ENCODE measurements at regions not wholly inside any gene's neighbourhood (a gene's known extent, or its start where the extent isn't known, plus 50 kb on each side); places are given as distances from the start of the nearest gene placed in this dataset.
"Not testable (repeated sequence)": the region's sequence is repeated elsewhere in the genome, so short reads cannot be mapped to it uniquely, and the experiment has no call there.

DNA sequence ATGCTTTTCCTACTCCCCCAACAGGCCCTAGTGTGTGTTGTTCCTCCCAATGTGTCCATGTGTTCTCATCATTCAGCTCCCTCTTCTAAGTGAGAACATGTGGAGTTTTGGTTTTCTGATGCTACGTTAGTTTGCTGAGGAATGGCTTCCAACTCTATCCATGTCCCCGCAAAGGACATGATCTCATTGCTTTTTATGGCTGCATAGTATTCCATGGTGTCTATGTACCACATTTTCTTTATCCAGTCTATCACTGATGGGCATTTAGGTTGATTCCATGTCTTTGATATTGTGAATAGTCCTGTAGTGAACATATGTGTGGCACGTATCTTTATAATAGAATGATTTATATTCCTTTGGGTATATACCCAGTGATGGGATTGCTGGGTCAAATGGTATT, 72.5 kb upstream of the CCNY start:
- not testable (repeated sequence) for DNase-seq; H3K9me3 ChIP-seq (ENCODE audit: control insufficient read depth, low read length); H3K4ac ChIP-seq (ENCODE audit: low read depth in 1 of 2, low read length in 2 of 2); H2BK5ac ChIP-seq (ENCODE audit: low read depth, low read length, poor library complexity, severe bottlenecking); H3K14ac ChIP-seq (ENCODE audit: low read length in 2 of 2); H3K4me2 ChIP-seq (ENCODE audit: low read length, poor library complexity, severe bottlenecking); H3K4me3 ChIP-seq (ENCODE audit: insufficient read depth in 1 of 2, low read depth in 1 of 2, low read length in 2 of 2); H3K27me3 ChIP-seq (ENCODE audit: control insufficient read depth in 1 of 2, insufficient read depth in 1 of 2, low read length in 2 of 2); H2BK120ac ChIP-seq (ENCODE audit: low read depth, low read length); H3K9ac ChIP-seq (ENCODE audit: low read length); H2AFZ ChIP-seq (ENCODE audit: low read depth, low read length); H4K8ac ChIP-seq (ENCODE audit: low read length); H3K27ac ChIP-seq (ENCODE audit: low read length, poor library complexity, severe bottlenecking); H3K79me1 ChIP-seq (replicated peaks; ENCODE audit: low read length, poor library complexity, severe bottlenecking); H2BK12ac ChIP-seq (ENCODE audit: low read length in 2 of 2); H2AK5ac ChIP-seq (ENCODE audit: low read length, severe bottlenecking); H3K36me3 ChIP-seq (ENCODE audit: control insufficient read depth in 1 of 2, insufficient read depth in 2 of 2, low read depth in 1 of 2, low read length in 2 of 2); H2BK15ac ChIP-seq (ENCODE audit: low read depth, poor library complexity, severe bottlenecking); H3K23ac ChIP-seq (ENCODE audit: low read length in 2 of 2); H3K18ac ChIP-seq (ENCODE audit: low read depth in 1 of 2, low read length in 2 of 2); H4K91ac ChIP-seq (ENCODE audit: low read length)
- 100% methylated on average over 2 of the region's 3 CpGs for WGBS
- peaks cover 22% of the 10 kb centered on the region for H3K4me1 ChIP-seq (ENCODE audit: control insufficient read depth, insufficient read depth, low read depth, low read length)

DNA sequence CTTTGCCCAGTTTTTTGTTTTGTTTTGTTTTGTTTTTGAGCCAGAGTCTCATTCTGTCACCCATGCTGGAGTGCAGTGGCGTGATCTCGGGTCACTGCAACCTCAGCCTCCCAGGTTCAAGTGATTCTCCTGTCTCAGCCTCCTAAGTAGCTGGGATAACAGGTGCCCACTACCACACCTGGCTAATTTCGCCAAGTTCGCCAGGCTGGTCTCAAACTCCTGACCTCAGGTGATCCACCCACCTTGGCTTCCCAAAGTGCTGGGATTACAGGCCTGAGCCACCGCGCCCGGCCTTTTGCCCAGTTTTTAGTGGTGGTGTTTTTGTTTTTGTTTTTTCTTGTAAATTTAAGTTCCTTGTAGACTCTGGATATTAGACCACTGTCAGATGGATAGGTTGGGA, 71.7 kb upstream of the CCNY start:
- not testable (repeated sequence) for H2BK120ac ChIP-seq (ENCODE audit: low read depth, low read length); H3K36me3 ChIP-seq (ENCODE audit: control insufficient read depth in 1 of 2, insufficient read depth in 2 of 2, low read depth in 1 of 2, low read length in 2 of 2); H3K18ac ChIP-seq (ENCODE audit: low read depth in 1 of 2, low read length in 2 of 2); H2AFZ ChIP-seq (ENCODE audit: low read depth, low read length); H2AK5ac ChIP-seq (ENCODE audit: low read length, severe bottlenecking); H3K79me1 ChIP-seq (replicated peaks; ENCODE audit: low read length, poor library complexity, severe bottlenecking); H4K91ac ChIP-seq (ENCODE audit: low read length); H3K9me3 ChIP-seq (ENCODE audit: control insufficient read depth, low read length); H3K9ac ChIP-seq (ENCODE audit: low read length); DNase-seq; H3K23ac ChIP-seq (ENCODE audit: low read length in 2 of 2); H3K27me3 ChIP-seq (ENCODE audit: control insufficient read depth in 1 of 2, insufficient read depth in 1 of 2, low read length in 2 of 2); H2BK15ac ChIP-seq (ENCODE audit: low read depth, poor library complexity, severe bottlenecking); H3K4me2 ChIP-seq (ENCODE audit: low read length, poor library complexity, severe bottlenecking); H3K14ac ChIP-seq (ENCODE audit: low read length in 2 of 2); H3K4ac ChIP-seq (ENCODE audit: low read depth in 1 of 2, low read length in 2 of 2); H3K4me3 ChIP-seq (ENCODE audit: insufficient read depth in 1 of 2, low read depth in 1 of 2, low read length in 2 of 2); H2BK12ac ChIP-seq (ENCODE audit: low read length in 2 of 2); H2BK5ac ChIP-seq (ENCODE audit: low read depth, low read length, poor library complexity, severe bottlenecking); H3K27ac ChIP-seq (ENCODE audit: low read length, poor library complexity, severe bottlenecking); H4K8ac ChIP-seq (ENCODE audit: low read length)
- H3K4me1 ChIP-seq (ENCODE audit: control insufficient read depth, insufficient read depth, low read depth, low read length) = peaks cover 24% of the 10 kb centered on the region
- 98% methylated on average over 7 of the region's 7 CpGs for WGBS

DNA sequence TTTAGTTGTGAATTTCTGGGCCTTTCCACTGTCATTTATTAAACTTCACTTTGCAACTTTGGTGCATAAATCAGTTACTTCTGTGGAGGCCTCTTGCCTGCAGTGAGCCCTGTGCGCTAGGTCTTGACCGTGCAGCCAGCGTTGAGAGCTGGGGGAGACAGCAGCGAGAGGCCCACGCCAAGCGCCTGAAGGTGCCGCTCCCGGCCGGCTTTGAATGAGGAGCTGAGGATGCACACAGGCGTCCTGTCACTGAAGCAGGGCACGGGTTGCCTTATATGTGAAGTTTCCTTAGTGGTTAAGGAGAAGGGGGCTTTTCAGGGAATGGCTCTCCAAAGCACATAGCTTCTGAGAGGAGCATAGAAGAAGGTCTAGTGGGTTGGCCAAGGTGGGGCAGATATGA, 70.9 kb upstream of the CCNY start:
- H4K91ac ChIP-seq (ENCODE audit: low read length) = peak overlapping the region; percentile 50
- H3K4me3 ChIP-seq (ENCODE audit: insufficient read depth in 1 of 2, low read depth in 1 of 2, low read length in 2 of 2) = no peak overlapping the region
- no peak overlapping the region for H3K23ac ChIP-seq (ENCODE audit: low read length in 2 of 2)
- peak overlapping the region in 1 of 2 experiments; percentile 86 for H2BK12ac ChIP-seq (ENCODE audit: low read length in 2 of 2)
- no peaks in the 10 kb centered on the region for H3K79me1 ChIP-seq (replicated peaks; ENCODE audit: low read length, poor library complexity, severe bottlenecking)
- H3K27ac ChIP-seq (ENCODE audit: low read length, poor library complexity, severe bottlenecking) = no peak overlapping the region
- no peak overlapping the region for H3K4me2 ChIP-seq (ENCODE audit: low read length, poor library complexity, severe bottlenecking)
- H3K4ac ChIP-seq (ENCODE audit: low read depth in 1 of 2, low read length in 2 of 2) = peak overlapping the region in 1 of 2 experiments; percentile 75
- peaks cover 23% of the 10 kb centered on the region for H3K4me1 ChIP-seq (ENCODE audit: control insufficient read depth, insufficient read depth, low read depth, low read length)
- H3K9me3 ChIP-seq (ENCODE audit: control insufficient read depth, low read length) = no peaks in the 10 kb centered on the region
- H3K14ac ChIP-seq (ENCODE audit: low read length in 2 of 2) = peak overlapping the region in 1 of 2 experiments; percentile 11
- H2BK15ac ChIP-seq (ENCODE audit: low read depth, poor library complexity, severe bottlenecking) = no peak overlapping the region
- 95% methylated on average over 10 of the region's 11 CpGs for WGBS
- H2BK120ac ChIP-seq (ENCODE audit: low read depth, low read length) = no peak overlapping the region
- no peak overlapping the region for H2BK5ac ChIP-seq (ENCODE audit: low read depth, low read length, poor library complexity, severe bottlenecking)
- H3K36me3 ChIP-seq (ENCODE audit: control insufficient read depth in 1 of 2, insufficient read depth in 2 of 2, low read depth in 1 of 2, low read length in 2 of 2) = no peaks in the 10 kb centered on the region
- H2AK5ac ChIP-seq (ENCODE audit: low read length, severe bottlenecking) = peak overlapping the region; percentile 88
- no peak overlapping the region for H4K8ac ChIP-seq (ENCODE audit: low read length)
- no peaks in the 10 kb centered on the region for H3K27me3 ChIP-seq (ENCODE audit: control insufficient read depth in 1 of 2, insufficient read depth in 1 of 2, low read length in 2 of 2)
- DNase-seq = no peak
- H3K18ac ChIP-seq (ENCODE audit: low read depth in 1 of 2, low read length in 2 of 2) = no peak overlapping the region
- no peak overlapping the region for H2AFZ ChIP-seq (ENCODE audit: low read depth, low read length)
- H3K9ac ChIP-seq (ENCODE audit: low read length) = no peak overlapping the region

DNA sequence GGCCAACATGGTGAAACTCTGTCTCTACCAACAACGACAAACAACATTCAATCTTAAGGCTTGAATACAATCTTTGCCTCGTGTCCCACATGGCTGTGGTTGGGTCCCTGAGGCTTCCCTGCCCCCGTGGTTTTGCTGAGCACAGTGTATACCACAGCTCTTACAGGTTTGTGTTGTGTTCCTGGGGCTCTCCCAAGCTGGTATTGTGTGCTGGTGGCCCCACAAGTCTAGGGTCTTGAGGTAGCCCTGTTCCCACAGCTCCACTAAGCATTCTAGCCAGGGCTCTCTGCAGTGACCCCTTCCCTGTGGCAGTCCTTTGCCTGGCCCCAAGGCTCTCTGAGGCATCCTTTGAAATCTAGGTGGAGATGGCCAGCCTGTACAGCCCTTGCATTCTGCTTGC, 68.0 kb upstream of the CCNY start:
- Histone ChIP-seq H2AFZ (ENCODE audit: low read depth, low read length) (no peak overlapping the region), H2BK12ac (ENCODE audit: low read length in 2 of 2) (peak overlapping the region; percentile 72 to 86), H2BK5ac (ENCODE audit: low read depth, low read length, poor library complexity, severe bottlenecking) (no peak overlapping the region), H3K4me3 (ENCODE audit: insufficient read depth in 1 of 2, low read depth in 1 of 2, low read length in 2 of 2) (no peak overlapping the region), H3K9ac (ENCODE audit: low read length) (peak overlapping the region; percentile 82), H3K23ac (ENCODE audit: low read length in 2 of 2) (peak overlapping the region in 1 of 2 experiments; percentile 3), H3K14ac (ENCODE audit: low read length in 2 of 2) (peak overlapping the region in 1 of 2 experiments; percentile 9), H2AK5ac (ENCODE audit: low read length, severe bottlenecking) (peak overlapping the region; percentile 7), H4K91ac (ENCODE audit: low read length) (peak overlapping the region; percentile 54), H3K9me3 (ENCODE audit: control insufficient read depth, low read length) (no peaks in the 10 kb centered on the region), H3K4me1 (ENCODE audit: control insufficient read depth, insufficient read depth, low read depth, low read length) (peaks cover 26% of the 10 kb centered on the region), H3K4me2 (ENCODE audit: low read length, poor library complexity, severe bottlenecking) (no peak overlapping the region), H4K8ac (ENCODE audit: low read length) (peak overlapping the region; percentile 45), H3K18ac (ENCODE audit: low read depth in 1 of 2, low read length in 2 of 2) (peak overlapping the region; percentile 4 to 51), H2BK120ac (ENCODE audit: low read depth, low read length) (peak overlapping the region; percentile 15), H3K36me3 (ENCODE audit: control insufficient read depth in 1 of 2, insufficient read depth in 2 of 2, low read depth in 1 of 2, low read length in 2 of 2) (no peaks in the 10 kb centered on the region), H3K4ac (ENCODE audit: low read depth in 1 of 2, low read length in 2 of 2) (peak overlapping the region; percentile 30 to 35), H3K27ac (ENCODE audit: low read length, poor library complexity, severe bottlenecking) (no peak overlapping the region), H3K27me3 (ENCODE audit: control insufficient read depth in 1 of 2, insufficient read depth in 1 of 2, low read length in 2 of 2) (no peaks in the 10 kb centered on the region), H3K79me1 (replicated peaks; ENCODE audit: low read length, poor library complexity, severe bottlenecking) (no peaks in the 10 kb centered on the region), H2BK15ac (ENCODE audit: low read depth, poor library complexity, severe bottlenecking) (peak overlapping the region; percentile 26)
- DNase-seq = no peak
- WGBS = 89% methylated on average over 3 of the region's 3 CpGs

All from mesenchymal stem cell (in vitro differentiated cells and primary cell).